ENCODE measurements at regions not wholly inside any gene's neighbourhood (a gene's known extent, or its start where the extent isn't known, plus 50 kb on each side); places are given as distances from the start of the nearest gene placed in this dataset.
"Not testable (repeated sequence)": the region's sequence is repeated elsewhere in the genome, so short reads cannot be mapped to it uniquely, and the experiment has no call there.

GRCh38 chr2:181787310-181788048 is 104.1 kb upstream of the ITPRID2 start:
- ChIA-PET POLR2A (no interaction called here), CTCF (interaction anchor here (0.5 kb wide), 1 partner anchor 117 kb away, joined by 3 read pairs; no protein-coding TSS in a partner anchor)

GRCh38 chr2:181788897-181789555 is 102.5 kb upstream of the ITPRID2 start:
- CTCF ChIA-PET = no interaction called here

GRCh38 chr2:181789827-181790448 is 101.6 kb upstream of the ITPRID2 start:
- ChIA-PET POLR2A (no interaction called here), CTCF (no interaction called here)

More at GRCh38 chr2:181788897-181789555, 102.5 kb upstream of the ITPRID2 start:
- POLR2A ChIA-PET = no interaction called here

- CTCF ChIA-PET = no interaction called here
- POLR2A ChIA-PET = no interaction called here
Observed at GRCh38 chr2:181790716-181791649, 100.5 kb upstream of the ITPRID2 start.

- ChIA-PET CTCF (interaction anchor here (0.6 kb wide), 1 partner anchor 245 kb away, joined by 3 read pairs; no protein-coding TSS in a partner anchor), POLR2A (no interaction called here)
Observed at GRCh38 chr2:181792906-181793305, 98.6 kb upstream of the ITPRID2 start.

GRCh38 chr2:181798022-181798421 is 93.5 kb upstream of the ITPRID2 start:
- ChIA-PET CTCF (no interaction called here), POLR2A (no interaction called here)

GRCh38 chr2:181802300-181802699 is 89.2 kb upstream of the ITPRID2 start:
- CTCF ChIA-PET, POLR2A ChIA-PET: not testable (repeated sequence)

GRCh38 chr2:181803903-181804799 is 87.4 kb upstream of the ITPRID2 start:
- CTCF ChIA-PET, POLR2A ChIA-PET: not testable (repeated sequence)

- ChIA-PET CTCF (no interaction called here), POLR2A (no interaction called here)
Observed at GRCh38 chr2:181805228-181806038, 86.1 kb upstream of the ITPRID2 start.

- POLR2A ChIA-PET = no interaction called here
- CTCF ChIA-PET = no interaction called here
Observed at GRCh38 chr2:181806039-181806392, 85.5 kb upstream of the ITPRID2 start.

- ChIA-PET CTCF (no interaction called here), POLR2A (no interaction called here)
Observed at GRCh38 chr2:181807526-181807925, 84.0 kb upstream of the ITPRID2 start.

- CTCF ChIA-PET = no interaction called here
- POLR2A ChIA-PET = no interaction called here
Observed at GRCh38 chr2:181810823-181811695, 80.5 kb upstream of the ITPRID2 start.

- ChIA-PET POLR2A (no interaction called here), CTCF (no interaction called here)
Observed at GRCh38 chr2:181812106-181812743, 79.3 kb upstream of the ITPRID2 start.

- ChIA-PET POLR2A (no interaction called here), CTCF (no interaction called here)
Observed at GRCh38 chr2:181814057-181814491, 77.5 kb upstream of the ITPRID2 start.

GRCh38 chr2:181817509-181817908 is 74.0 kb upstream of the ITPRID2 start:
- POLR2A ChIA-PET = no interaction called here
- CTCF ChIA-PET = no interaction called here

GRCh38 chr2:181818058-181818680 is 73.4 kb upstream of the ITPRID2 start:
- POLR2A ChIA-PET = no interaction called here
- CTCF ChIA-PET = no interaction called here

- ChIA-PET CTCF (no interaction called here), POLR2A (no interaction called here)
Observed at GRCh38 chr2:181818840-181819239, 72.7 kb upstream of the ITPRID2 start.
